Sciatic nerve (tissue), 2 donors: ENCODE measurements at regions not wholly inside any gene's neighbourhood (a gene's known extent, or its start where the extent isn't known, plus 50 kb on each side); places are given as distances from the start of the nearest gene placed in this dataset.

Experiments
- ATAC-seq: fragments of 200-7000 bp; cut with Tn5 transposase; one replicate; pipeline ENCODE4 v1.9.1; 2020; ENCODE audit warnings: mild to moderate bottlenecking, moderate library complexity
- DNase-seq: peaks from one replicate; pipeline ENCODE4 v3.0.0-alpha.2; 2020; ENCODE audit warnings: low spot score
- intact Hi-C: fragments of 100-400 bp; cut with DNase I; formaldehyde crosslinking; loops from one replicate; pipeline ENCODE4 v1.14.2; 2022
- donor health status: DM: no; HTN: no; CAD: no.
- donor health status: DM: no; HTN: no; CAD: no.

DNA sequence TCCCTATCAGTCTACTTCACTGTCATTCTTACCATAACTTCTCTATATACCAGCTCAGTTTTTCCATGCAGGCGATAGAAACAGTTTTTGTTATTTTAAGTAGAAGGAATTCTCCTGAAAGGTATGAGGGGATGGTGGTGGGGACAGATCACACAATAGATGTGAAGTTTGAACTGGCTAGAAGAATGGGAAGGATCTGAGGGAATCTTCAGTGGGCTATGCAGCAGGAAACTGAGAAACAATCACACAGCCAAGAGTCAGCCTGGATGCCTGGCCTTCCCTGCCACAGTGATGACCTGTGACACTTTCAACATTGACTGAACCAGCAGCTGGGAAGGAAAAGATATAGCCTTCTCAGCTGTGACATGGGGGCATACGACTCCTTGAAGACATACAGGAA lies 329.1 kb upstream of the GULP1 start:
- ATAC-seq = no peak
- intact Hi-C loops = no loop called here
- DNase-seq = no peak

DNA sequence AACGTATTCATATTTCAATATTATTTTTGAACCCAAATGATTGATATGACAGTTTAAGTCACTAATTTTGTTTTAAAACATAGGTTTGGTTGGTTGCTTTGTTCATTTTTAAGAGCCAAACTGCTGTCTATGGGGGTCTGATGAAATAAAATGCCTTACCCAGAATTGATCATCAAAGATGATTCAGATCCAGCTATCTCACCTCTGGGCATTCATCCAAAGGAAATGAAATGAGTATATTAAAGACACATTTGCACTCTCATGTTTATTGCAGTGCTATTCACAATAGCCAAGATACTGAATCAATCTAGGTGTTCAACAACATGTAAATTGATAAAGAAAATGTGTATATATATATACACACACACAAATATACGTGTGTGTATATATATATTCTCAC lies 326.9 kb upstream of the GULP1 start:
- ATAC-seq (no peak), DNase-seq (no peak)
- intact Hi-C loops = no loop called here

DNA sequence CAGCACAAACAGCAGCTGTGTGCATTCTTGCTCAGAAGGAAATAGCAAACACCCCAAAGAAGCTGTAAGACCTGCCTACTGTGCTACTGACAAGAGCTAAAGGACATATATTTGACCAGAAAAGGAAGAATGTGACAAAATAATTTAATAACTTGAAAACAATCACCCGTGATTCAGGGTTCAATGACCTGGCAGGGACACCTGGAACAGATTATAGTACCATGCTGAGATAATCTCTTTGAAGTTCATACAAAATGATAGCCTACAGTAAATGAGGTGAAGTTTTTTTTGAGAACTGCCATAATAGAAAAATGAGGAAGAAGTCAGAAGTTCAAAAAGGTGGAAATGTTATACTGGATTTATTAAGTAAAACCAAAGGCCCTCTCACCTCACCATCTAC lies 324.8 kb upstream of the GULP1 start:
- intact Hi-C loops = no loop called here
- ATAC-seq (no peak), DNase-seq (no peak)

DNA sequence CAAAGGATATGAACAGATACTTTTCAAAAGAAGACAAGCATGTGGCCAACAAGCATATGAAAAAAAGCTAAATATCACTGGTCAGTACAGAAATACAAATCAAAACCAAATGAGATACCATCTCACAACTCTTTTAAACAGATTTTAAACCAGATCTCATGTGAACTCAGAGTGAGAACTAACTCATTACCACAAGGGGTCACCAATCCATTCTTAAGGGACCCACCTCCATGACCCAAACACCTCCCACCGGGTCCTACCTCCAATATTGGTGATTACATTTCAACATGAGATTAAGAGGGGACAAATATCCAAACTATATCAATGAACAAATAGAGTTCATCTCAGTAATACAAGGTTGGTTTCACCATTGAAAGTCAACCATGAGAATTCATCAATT lies 319.8 kb upstream of the GULP1 start:
- DNase-seq (no peak), ATAC-seq (no peak)
- intact Hi-C loops = no loop called here

DNA sequence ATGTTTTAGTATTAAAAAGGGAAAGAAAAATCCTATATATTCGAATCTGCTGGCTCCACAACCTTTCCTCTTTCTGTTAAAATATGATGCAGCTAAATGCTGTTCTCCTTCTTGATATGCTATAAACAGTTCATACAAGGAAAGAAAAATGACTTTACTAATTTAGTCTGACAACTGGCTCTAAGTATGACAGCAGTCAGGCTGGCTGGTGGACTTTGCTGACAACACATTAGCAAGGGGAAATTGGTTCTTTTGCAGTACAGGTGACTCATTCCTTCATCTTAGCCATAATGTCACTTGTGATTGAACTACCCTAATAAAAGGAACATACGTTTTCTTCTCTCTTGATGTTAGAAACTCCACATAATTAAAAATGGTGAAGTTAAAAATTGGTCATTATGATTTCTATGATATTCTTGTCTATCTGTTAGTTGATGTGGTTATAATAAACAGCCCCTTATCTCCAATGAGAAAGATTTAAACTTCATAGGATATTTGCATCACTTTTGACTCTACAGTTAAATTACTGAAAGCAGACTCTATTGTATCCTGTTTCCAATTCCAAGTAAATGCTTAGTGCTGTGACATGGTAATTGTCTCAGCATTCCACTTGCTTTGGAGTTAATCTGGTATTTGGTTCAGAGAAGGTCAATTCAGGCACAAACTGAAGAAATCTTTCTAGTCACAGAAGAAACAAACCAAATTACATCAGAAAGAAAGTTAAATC lies 315.3 kb upstream of the GULP1 start:
- ATAC-seq (no peak), DNase-seq (no peak)
- intact Hi-C loops = no loop called here

DNA sequence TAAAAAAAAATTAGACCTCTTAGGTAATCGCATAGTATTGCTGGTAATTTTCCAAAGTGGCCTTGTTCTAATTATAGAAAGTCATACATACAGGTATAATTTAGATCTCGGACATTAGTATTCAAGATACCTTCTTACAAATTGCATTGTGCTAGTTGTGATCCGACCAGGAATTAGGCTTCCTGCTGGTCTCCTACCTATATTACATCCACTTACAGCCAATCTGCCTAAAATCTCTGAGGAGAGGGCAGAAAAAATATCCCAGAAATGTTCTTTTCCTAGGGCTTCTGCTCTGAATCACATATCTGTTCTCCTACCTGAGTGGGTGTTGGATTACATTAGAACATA lies 314.7 kb upstream of the GULP1 start:
- DNase-seq = no peak
- intact Hi-C loops = no loop called here
- no peak for ATAC-seq

DNA sequence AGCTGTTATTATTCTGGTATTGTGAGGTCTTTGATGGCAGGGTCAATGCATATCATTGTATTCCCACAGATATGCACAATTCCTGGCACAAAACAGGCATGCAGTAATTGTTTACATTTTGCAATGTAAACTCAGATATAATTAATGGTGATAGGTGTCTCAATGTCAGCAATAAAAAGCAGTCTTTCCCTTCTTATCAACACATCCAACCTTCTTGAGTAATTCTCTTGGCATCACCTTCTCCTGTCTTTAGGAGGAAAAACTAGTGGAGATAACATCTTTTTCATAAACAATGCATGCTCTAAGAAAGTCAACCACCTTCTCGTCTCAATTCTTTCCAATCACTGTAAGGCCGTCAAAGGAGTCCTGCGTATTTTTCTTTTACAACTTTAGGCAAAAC lies 313.3 kb upstream of the GULP1 start:
- ATAC-seq = no peak
- no peak for DNase-seq

DNA sequence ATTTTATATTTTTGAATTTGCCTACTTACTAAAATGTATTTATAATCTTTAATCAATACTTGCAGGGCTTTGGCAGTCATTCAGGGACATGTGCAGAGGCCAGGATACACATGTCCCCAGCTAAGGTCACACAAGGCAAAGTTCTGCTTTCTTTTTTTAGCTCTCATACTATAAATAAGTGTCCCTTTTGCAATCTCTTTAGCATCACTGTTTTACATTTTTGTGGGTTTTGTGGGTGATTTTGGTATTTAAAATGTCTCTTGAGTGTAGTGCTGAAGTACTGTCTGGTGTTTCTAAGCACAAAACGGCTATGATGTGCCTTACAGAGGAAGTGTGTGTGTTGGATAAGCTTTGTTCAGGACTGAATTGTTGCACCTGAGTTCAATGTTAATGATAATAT lies 309.0 kb upstream of the GULP1 start:
- intact Hi-C loops = no loop called here
- peak; percentile 88 for ATAC-seq
- no peak for DNase-seq

More for the DNA sequence above, 313.3 kb upstream of the GULP1 start:
- intact Hi-C loops = no loop called here

DNA sequence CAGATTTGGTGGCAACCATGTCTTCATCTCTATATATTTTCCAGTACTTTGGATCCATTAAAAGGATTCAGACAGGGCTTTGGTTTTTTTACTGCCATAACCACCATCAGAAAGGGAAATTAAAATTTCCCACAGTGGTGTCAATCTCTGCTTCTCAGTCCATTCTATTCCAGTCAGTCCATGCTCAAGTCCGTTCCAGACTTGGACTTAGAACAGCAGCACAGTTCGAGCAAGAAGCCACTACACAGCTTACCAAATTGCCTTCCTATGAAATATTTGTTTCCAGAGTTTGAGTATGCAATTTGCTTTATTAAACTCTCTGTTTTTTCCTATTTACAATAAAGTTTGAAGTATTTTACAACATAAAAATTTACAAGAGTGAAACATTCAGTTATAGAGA lies 306.5 kb upstream of the GULP1 start:
- DNase-seq (no peak), ATAC-seq (no peak)
- intact Hi-C loops = no loop called here

DNA sequence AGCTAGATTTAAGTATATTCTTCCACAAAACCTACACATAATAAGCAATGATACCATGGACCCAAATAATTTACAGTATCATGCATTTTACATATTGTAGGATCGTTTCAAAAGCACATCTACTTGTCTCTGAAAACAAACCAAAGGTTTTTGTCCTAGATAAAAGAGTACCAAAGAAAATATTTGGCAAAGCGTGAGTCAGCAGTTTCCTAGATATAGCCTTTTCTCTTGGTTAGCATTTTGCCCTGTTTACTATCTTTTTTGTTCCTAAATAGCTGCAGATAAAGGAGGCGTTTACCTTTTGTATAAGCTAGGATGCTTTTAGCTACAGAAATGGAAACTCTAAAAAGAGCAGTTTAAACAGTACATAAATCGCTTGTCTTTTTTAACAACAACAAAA lies 305.8 kb upstream of the GULP1 start:
- ATAC-seq (no peak), DNase-seq (no peak)
- intact Hi-C loops = no loop called here

DNA sequence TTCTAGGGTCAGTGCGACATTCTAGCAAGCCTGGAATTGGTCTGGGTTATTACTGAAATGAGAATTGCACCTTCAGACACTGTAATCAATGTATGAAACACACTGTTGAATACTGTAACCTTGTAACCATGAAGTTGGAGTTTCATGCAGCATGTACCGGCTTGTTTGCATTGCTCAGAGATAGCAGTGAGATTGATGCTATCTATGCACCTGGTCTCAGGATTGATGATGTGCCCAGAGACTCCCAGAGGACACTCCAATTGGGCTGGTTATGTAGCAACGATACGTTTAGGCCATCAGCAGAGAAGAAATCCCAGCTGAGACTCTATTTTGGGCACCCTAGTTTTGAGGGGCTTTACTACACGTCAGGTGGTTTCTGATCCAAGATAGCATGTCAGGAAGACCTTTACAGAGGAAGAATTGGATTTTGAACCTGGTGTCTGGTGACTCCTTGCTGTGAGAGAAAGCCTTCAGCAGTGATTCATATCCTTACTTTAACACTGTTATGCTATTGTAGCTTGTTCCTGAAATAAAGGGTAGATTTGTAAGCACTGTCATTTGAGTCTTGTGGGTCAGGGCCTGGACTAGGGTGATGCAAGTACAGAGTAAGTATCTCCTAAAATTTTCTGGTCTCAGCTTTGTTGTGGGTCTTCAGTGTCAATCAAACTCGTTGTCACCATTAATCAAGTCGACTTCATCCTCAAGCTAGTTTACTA lies 305.1 kb upstream of the GULP1 start:
- no peak for ATAC-seq
- no peak for DNase-seq
- intact Hi-C loops = no loop called here

DNA sequence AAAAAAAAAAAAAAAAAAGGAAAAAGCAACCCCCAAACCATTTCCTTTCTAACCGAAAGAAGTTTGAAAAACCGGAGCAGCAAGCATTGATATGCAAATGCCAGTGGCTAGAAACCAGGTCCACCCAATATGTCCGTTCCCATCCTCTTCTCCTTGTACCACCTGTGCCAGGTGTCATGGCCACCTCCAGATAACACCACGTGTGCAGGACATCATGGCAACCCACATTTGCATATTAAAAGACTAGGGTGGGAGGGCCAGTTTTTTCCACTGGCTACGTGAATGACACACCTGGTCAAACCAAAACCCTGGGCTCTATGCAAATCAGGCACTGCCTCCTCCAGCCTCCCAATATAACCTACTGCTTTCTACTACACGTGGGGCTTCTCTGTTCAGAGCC lies 303.3 kb upstream of the GULP1 start:
- intact Hi-C loops = no loop called here
- no peak for ATAC-seq
- no peak for DNase-seq

DNA sequence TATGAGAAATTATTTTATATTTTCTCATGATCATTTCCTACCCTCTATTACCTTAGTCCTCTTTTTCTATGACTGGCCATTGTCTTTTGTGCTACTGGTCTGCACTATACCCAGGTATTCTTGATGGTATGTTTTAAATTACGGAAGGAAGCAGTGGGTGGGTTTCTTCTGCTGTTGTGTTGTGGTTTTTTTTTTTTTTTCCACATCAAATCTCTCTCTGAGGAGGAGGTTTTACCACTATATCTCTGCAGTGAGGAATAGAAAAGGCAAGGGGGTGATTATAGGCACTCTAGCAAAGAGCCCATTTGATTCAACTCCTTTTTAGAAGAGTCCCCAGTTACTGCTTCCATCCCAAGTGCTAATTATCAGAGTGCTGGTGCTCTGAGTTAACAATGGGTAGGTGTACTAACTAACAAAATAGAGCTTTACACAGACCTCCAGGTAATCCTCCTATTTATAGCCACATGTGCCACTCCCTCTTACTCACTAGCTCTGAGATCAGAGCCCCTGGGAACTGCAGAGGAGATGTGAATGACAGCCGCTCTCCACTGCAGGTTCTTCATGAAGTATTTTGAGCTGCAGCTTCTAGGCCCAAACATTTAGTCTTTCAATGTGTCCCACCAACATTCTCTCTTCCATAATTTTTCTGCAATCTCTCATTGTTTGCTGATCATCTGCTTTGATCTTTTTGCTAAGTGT lies 301.6 kb upstream of the GULP1 start:
- intact Hi-C loops = no loop called here
- ATAC-seq (no peak), DNase-seq (no peak)

DNA sequence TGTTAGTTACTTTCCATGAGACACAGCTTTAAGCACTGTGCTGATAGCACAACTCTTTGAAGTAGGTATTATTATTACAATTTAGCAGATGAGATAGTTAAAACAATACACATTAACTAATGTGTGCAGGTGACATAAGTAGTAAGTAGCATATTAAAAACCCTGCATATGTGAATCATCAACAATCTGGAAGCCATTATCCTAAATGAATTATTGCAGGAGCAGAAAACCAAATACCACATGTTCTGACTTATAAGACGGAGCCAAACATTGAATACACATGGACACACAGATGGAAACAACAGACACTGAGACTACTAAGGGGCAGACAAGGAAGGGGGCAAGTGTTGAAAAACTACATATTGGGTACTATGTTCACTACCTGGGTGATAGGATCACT lies 300.3 kb upstream of the GULP1 start:
- DNase-seq (no peak), ATAC-seq (no peak)
- intact Hi-C loops = no loop called here

DNA sequence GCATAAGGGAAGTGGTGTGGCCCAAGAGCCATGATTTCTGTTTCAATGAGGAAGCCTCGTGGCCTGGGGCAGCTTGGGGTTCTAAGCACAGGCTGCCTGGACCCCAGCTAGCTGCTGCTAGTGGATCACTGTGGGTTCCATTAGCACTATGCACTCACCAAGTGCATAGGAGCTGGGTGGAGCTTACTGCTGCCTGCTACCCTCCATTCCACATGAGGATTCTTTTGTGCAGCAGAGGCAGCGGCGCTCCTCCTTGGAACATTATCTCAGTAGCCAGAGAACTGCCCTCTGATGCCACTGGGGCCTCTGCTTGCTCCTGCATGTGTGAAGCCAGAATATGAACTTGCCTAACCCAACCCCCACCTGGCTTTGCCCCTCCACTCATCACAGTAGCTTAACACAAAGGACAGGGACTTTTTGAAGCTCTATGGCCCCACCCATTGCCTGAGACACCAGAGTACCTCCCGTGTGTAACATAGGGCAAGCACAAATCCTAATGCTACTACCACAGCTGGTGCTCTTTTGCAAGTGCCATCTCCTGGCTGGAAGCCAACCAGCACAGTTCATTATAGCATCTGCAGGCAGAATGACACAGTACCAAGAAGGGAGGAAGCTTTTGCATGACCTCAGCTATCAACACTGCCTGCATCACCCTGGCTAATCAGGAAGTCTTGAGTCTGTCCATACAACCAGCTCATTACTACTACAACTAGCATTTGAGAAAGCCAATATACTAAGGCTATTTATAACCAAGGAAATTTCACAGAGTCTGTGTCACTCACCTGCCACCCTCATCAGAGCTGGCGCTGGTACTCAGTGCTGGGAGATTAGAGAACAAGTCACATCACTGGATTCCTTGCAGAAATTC lies 297.0 kb upstream of the GULP1 start:
- intact Hi-C loops = no loop called here
- ATAC-seq = peak; percentile 27
- no peak for DNase-seq

DNA sequence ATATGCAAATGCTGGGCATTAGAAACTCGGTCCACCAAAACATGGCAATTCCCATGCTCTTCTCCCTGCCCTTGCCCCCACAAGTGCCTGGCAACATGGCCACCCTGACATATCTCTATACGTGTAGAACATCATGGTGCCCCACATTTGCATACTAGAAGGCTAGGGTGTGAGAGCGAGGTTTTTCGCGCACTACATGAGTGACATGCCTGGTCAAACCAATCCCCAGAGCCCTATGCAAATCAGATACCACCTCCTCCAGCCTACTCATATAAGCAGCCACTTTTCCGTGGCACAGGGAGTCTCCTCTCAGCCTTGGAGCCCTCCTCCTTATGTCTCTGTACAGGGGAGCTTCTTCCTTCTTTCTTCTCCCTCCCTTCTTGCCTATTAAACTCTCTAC lies 296.1 kb upstream of the GULP1 start:
- DNase-seq (no peak), ATAC-seq (no peak)
- intact Hi-C loops = no loop called here

DNA sequence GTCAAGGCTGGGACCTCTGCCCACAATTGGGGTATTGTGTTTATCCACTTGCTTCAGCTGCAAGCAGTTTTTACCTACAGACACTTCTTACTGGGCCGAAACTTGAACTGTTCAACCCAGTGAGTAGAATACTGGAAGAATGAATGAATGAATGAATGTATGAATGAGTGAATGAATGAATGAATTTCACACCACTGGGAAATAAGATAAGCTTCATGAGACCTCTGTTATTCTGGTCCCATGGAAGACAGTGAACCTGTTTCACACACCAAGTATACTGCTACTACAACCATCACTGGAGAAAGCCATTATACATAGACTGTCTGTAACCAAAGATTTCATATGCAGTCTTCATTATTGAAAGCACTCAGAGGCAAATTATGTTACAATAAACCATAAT lies 295.0 kb upstream of the GULP1 start:
- ATAC-seq (no peak), DNase-seq (no peak)
- intact Hi-C loops = no loop called here

DNA sequence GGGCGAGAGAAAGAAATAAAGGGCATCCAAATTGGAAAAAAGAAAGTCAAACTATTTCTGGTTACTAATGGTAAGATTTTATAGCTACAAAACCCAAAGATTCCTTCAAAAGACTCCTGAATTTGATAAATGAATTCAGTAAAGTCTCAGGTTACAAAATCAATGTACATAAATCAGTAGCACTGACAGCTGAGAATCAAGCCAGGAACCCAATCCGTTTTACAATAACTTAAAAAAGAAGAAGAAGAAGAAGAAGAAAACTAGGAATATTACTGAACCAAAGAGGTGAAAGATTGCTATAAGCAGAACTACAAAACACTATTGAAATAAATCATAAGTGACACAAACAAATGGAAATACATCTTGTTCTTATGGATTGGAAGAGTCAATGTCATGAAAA lies 291.5 kb upstream of the GULP1 start:
- ATAC-seq (no peak), DNase-seq (no peak)
- intact Hi-C loops = no loop called here

DNA sequence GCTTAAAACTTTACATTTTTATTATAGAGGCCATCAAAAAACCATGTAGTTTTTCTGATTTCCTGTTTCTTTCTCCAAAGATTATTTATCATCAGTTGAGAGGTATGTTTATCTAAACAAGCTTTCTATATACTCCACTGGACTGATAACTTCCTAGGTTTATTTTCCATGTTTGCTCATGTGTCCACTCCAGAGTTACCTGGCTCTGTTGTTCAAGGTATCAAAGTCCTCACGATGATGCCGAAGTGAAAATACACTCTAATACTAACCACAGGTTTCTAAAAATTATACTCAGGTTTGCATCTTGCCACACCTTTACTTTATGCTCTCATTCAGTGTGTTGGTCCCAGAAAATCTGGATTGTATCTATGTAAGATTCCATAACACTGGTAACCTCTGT lies 287.9 kb upstream of the GULP1 start:
- ATAC-seq (no peak), DNase-seq (no peak)
- intact Hi-C loops = no loop called here

DNA sequence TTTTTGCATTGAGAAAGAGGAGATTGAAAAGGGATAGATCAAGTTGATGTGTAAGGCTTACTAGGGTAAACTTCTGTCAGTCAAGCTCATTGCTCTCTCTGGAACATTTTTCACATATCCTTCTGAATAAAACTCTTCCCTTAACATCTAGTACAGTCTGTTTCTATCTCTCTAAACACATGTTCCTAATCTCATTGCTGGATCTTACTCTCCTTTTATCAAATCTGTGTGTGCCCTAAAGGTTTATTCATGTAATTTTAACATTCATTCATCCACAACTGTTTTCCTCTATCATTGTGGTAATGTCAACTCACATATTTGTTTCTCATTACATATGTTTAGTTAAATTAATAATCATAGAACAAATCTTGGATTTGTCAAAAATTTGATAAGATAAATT lies 277.9 kb upstream of the GULP1 start:
- no peak for ATAC-seq
- intact Hi-C loops = no loop called here
- DNase-seq = no peak
